Rectal smooth muscle tissue (tissue), 1 donor: ENCODE measurements at regions not wholly inside any gene's neighbourhood (a gene's known extent, or its start where the extent isn't known, plus 50 kb on each side); places are given as distances from the start of the nearest gene placed in this dataset.

ENCODE experiments used
- H3K27ac ChIP-seq: one replicate; pipeline ENCODE4 v1.7.0; 2013; ENCODE audit warnings: low read depth, low read length, inconsistent platforms
- H3K27me3 ChIP-seq: one replicate; pipeline ENCODE4 v1.7.0; 2013; ENCODE audit warnings: low read length; ENCODE audit not compliant: control insufficient read depth, insufficient read depth
- H3K36me3 ChIP-seq: one replicate; pipeline ENCODE4 v1.7.0; 2013; ENCODE audit warnings: low read length; ENCODE audit not compliant: control insufficient read depth, insufficient read depth
- H3K4me1 ChIP-seq: one replicate; pipeline ENCODE4 v1.7.0; 2013; ENCODE audit warnings: low read length; ENCODE audit not compliant: control insufficient read depth, insufficient read depth
- H3K4me3 ChIP-seq: one replicate; pipeline ENCODE4 v1.7.0; 2013; ENCODE audit warnings: low read length
- H3K9ac ChIP-seq: one replicate; pipeline ENCODE4 v1.7.0; 2013; ENCODE audit warnings: low read length

- H3K4me3 ChIP-seq, result no peak overlapping the region
- no peak overlapping the region for H3K9ac ChIP-seq
- no peaks in the 10 kb centered on the region for H3K36me3 ChIP-seq
- no peaks in the 10 kb centered on the region for H3K27me3 ChIP-seq
- H3K27ac ChIP-seq, result no peak overlapping the region
- H3K4me1 ChIP-seq, result no peaks in the 10 kb centered on the region
These were observed 770.0 kb downstream of the FLRT2 start for GRCh38 chr14:86299994-86300393.

GRCh38 chr14:86296173-86296572 lies 766.2 kb downstream of the FLRT2 start:
- Histone ChIP-seq H3K4me1 (no peaks in the 10 kb centered on the region), H3K36me3 (no peaks in the 10 kb centered on the region), H3K27ac (no peak overlapping the region), H3K9ac (no peak overlapping the region), H3K27me3 (no peaks in the 10 kb centered on the region), H3K4me3 (no peak overlapping the region)

- H3K36me3 ChIP-seq, result no peaks in the 10 kb centered on the region
- no peak overlapping the region for H3K27ac ChIP-seq
- no peak overlapping the region for H3K4me3 ChIP-seq
- H3K27me3 ChIP-seq, result no peaks in the 10 kb centered on the region
- no peaks in the 10 kb centered on the region for H3K4me1 ChIP-seq
- H3K9ac ChIP-seq, result no peak overlapping the region
These were observed 758.4 kb downstream of the FLRT2 start for GRCh38 chr14:86288336-86288735.

GRCh38 chr14:86279405-86279804 lies 749.5 kb downstream of the FLRT2 start:
- Histone ChIP-seq H3K9ac (no peak overlapping the region), H3K4me3 (no peak overlapping the region), H3K36me3 (no peaks in the 10 kb centered on the region), H3K4me1 (no peaks in the 10 kb centered on the region), H3K27me3 (no peaks in the 10 kb centered on the region), H3K27ac (no peak overlapping the region)

- Histone ChIP-seq H3K9ac (no peak overlapping the region), H3K27me3 (no peaks in the 10 kb centered on the region), H3K27ac (no peak overlapping the region), H3K36me3 (no peaks in the 10 kb centered on the region), H3K4me3 (no peak overlapping the region), H3K4me1 (no peaks in the 10 kb centered on the region)
These were observed 728.0 kb downstream of the FLRT2 start for GRCh38 chr14:86257973-86258372.

GRCh38 chr14:86243158-86243557 lies 713.2 kb downstream of the FLRT2 start:
- no peaks in the 10 kb centered on the region for H3K27me3 ChIP-seq
- no peak overlapping the region for H3K9ac ChIP-seq
- no peaks in the 10 kb centered on the region for H3K4me1 ChIP-seq

GRCh38 chr14:86237733-86238132 lies 707.8 kb downstream of the FLRT2 start:
- Histone ChIP-seq H3K9ac (no peak overlapping the region), H3K36me3 (no peaks in the 10 kb centered on the region)

More at GRCh38 chr14:86243158-86243557, 713.2 kb downstream of the FLRT2 start:
- Histone ChIP-seq H3K27ac (no peak overlapping the region), H3K36me3 (no peaks in the 10 kb centered on the region), H3K4me3 (no peak overlapping the region)

GRCh38 chr14:86221755-86222154 lies 691.8 kb downstream of the FLRT2 start:
- no peaks in the 10 kb centered on the region for H3K4me1 ChIP-seq
- no peaks in the 10 kb centered on the region for H3K36me3 ChIP-seq
- H3K27ac ChIP-seq, result no peak overlapping the region
- no peak overlapping the region for H3K4me3 ChIP-seq
- no peak overlapping the region for H3K9ac ChIP-seq
- H3K27me3 ChIP-seq, result no peaks in the 10 kb centered on the region

More at GRCh38 chr14:86237733-86238132, 707.8 kb downstream of the FLRT2 start:
- Histone ChIP-seq H3K27ac (no peak overlapping the region), H3K4me1 (no peaks in the 10 kb centered on the region), H3K4me3 (no peak overlapping the region), H3K27me3 (no peaks in the 10 kb centered on the region)

- H3K9ac ChIP-seq, result no peak overlapping the region
- H3K4me3 ChIP-seq, result no peak overlapping the region
- no peaks in the 10 kb centered on the region for H3K36me3 ChIP-seq
- no peaks in the 10 kb centered on the region for H3K27me3 ChIP-seq
- no peaks in the 10 kb centered on the region for H3K4me1 ChIP-seq
- H3K27ac ChIP-seq, result no peak overlapping the region
These were observed 691.1 kb downstream of the FLRT2 start for GRCh38 chr14:86221000-86221399.

- Histone ChIP-seq H3K4me1 (no peaks in the 10 kb centered on the region), H3K27me3 (no peaks in the 10 kb centered on the region), H3K4me3 (no peak overlapping the region), H3K27ac (no peak overlapping the region), H3K9ac (no peak overlapping the region), H3K36me3 (no peaks in the 10 kb centered on the region)
These were observed 687.6 kb downstream of the FLRT2 start for GRCh38 chr14:86217523-86217922.

- Histone ChIP-seq H3K4me1 (no peaks in the 10 kb centered on the region), H3K27ac (no peak overlapping the region), H3K9ac (no peak overlapping the region), H3K36me3 (no peaks in the 10 kb centered on the region), H3K4me3 (no peak overlapping the region), H3K27me3 (no peaks in the 10 kb centered on the region)
These were observed 673.9 kb downstream of the FLRT2 start for GRCh38 chr14:86203843-86204242.

GRCh38 chr14:86196471-86196870 lies 666.5 kb downstream of the FLRT2 start:
- no peak overlapping the region for H3K9ac ChIP-seq
- no peak overlapping the region for H3K27ac ChIP-seq
- no peaks in the 10 kb centered on the region for H3K4me1 ChIP-seq
- H3K4me3 ChIP-seq, result no peak overlapping the region
- no peaks in the 10 kb centered on the region for H3K27me3 ChIP-seq
- H3K36me3 ChIP-seq, result no peaks in the 10 kb centered on the region

- Histone ChIP-seq H3K27me3 (no peaks in the 10 kb centered on the region), H3K27ac (no peak overlapping the region), H3K4me3 (no peak overlapping the region), H3K36me3 (no peaks in the 10 kb centered on the region), H3K9ac (no peak overlapping the region), H3K4me1 (no peaks in the 10 kb centered on the region)
These were observed 663.8 kb downstream of the FLRT2 start for GRCh38 chr14:86193756-86194155.
